CD4-positive, alpha-beta T cell (primary cell): ENCODE measurements at regions not wholly inside any gene's neighbourhood (a gene's known extent, or its start where the extent isn't known, plus 50 kb on each side); places are given as distances from the start of the nearest gene placed in this dataset.

Source experiments
- ATAC-seq: fragments of 200-7000 bp; cut with Tn5 transposase; one replicate; pipeline ENCODE4 v1.10.0; 2022; ENCODE audit warnings: mild to moderate bottlenecking; ENCODE audit not compliant: poor library complexity
- CTCF ChIA-PET: fragments of 350-600 bp; sonication (Branson Sonifier 250); formaldehyde crosslinking; loops from one replicate; lab custom pipeline; 2021; ENCODE audit warnings: antibody characterized with exemption, inconsistent platforms; lab: Charles Lee
- POLR2A ChIA-PET: fragments of 350-600 bp; sonication (Branson Sonifier 250); formaldehyde crosslinking; loops from one replicate; lab custom pipeline; 2021; ENCODE audit warnings: antibody characterized with exemption, inconsistent platforms; lab: Charles Lee
- DNase-seq, 14 experiments: peaks; one replicate each; pipeline ENCODE4 v3.0.0-alpha.2; 2013 to 2020; ENCODE audit warnings: mixed read lengths in 2 of 14
- H3K27ac ChIP-seq, 2 donors: one replicate each; pipeline versions ENCODE4 v1.5.1 to v1.7.0; 2013; ENCODE audit warnings: low read length in 2 of 2, low read depth in 1 of 2, mild to moderate bottlenecking in 1 of 2
- H3K27me3 ChIP-seq, 2 experiments: 1 replicate in 1 of 2; 2 replicates in 1 of 2; pipeline versions ENCODE4 v1.6.1 to v1.7.0; 2013; ENCODE audit warnings: low read length in 2 of 2, control low read depth in 1 of 2, mild to moderate bottlenecking in 1 of 2, moderate library complexity in 1 of 2; ENCODE audit not compliant: insufficient read depth in 2 of 2, control insufficient read depth in 1 of 2
- H3K36me3 ChIP-seq: one replicate; pipeline ENCODE4 v1.6.1; 2013; ENCODE audit warnings: low read length, control low read depth; ENCODE audit not compliant: insufficient read depth
- H3K4me1 ChIP-seq: one replicate; pipeline ENCODE4 v1.6.1; 2013; ENCODE audit warnings: low read length, control low read depth; ENCODE audit not compliant: insufficient read depth
- H3K4me3 ChIP-seq: one replicate; pipeline ENCODE4 v1.5.1; 2013; ENCODE audit warnings: mild to moderate bottlenecking, low read length, moderate library complexity
- H3K9me3 ChIP-seq, 2 experiments: 1 replicate in 1 of 2; 2 replicates in 1 of 2; pipeline versions ENCODE4 v1.6.1 to v1.7.0; 2013; ENCODE audit warnings: low read length in 2 of 2, mild to moderate bottlenecking in 2 of 2, control low read depth in 1 of 2, moderate library complexity in 1 of 2; ENCODE audit not compliant: control insufficient read depth in 1 of 2, insufficient read depth in 1 of 2
- H3K27ac Mint-ChIP-seq: one replicate; pipeline ENCODE4 v1.8.0; 2020; ENCODE audit warnings: mixed read lengths
- H3K27me3 Mint-ChIP-seq: one replicate; pipeline ENCODE4 v1.8.0; 2021; ENCODE audit warnings: mixed read lengths
- H3K36me3 Mint-ChIP-seq: one replicate; pipeline ENCODE4 v1.8.0; 2021; ENCODE audit warnings: low read depth, mixed read lengths
- H3K4me1 Mint-ChIP-seq: one replicate; pipeline ENCODE4 v1.8.0; 2021; ENCODE audit warnings: low read depth, mixed read lengths
- H3K4me3 Mint-ChIP-seq: one replicate; pipeline ENCODE4 v1.8.0; 2020; ENCODE audit warnings: mild to moderate bottlenecking, mixed read lengths
- H3K9me3 Mint-ChIP-seq: one replicate; pipeline ENCODE4 v1.8.0; 2020; ENCODE audit warnings: mixed read lengths
- CTCF ChIP-seq: fragments of 200-600 bp; IDR thresholded peaks from one replicate; pipeline ENCODE4 v1.8.0; 2022; ENCODE audit warnings: antibody characterized with exemption, mild to moderate bottlenecking
- intact Hi-C, 2 experiments: fragments of 100-400 bp; cut with DNase I in 1 of 2; cut with micrococcal nuclease in 1 of 2; formaldehyde crosslinking; loops; one replicate each; pipeline versions ENCODE4 v1.15.1 to v1.9.0; 2023 to 2025; cut with DNase I, micrococcal nuclease

- Histone ChIP-seq H3K4me1 (no peaks in the 10 kb centered on the region), H3K27me3 (no peaks in the 10 kb centered on the region), H3K4me3 (no peak overlapping the region), H3K27ac (no peak overlapping the region), H3K36me3 (no peaks in the 10 kb centered on the region), H3K9me3 (no peaks in the 10 kb centered on the region)
- intact Hi-C loops = no loop called here
- no peaks in the 10 kb centered on the region for H3K9me3 Mint-ChIP-seq
- ATAC-seq (no peak), DNase-seq (no peak)
- TF ChIP-seq CTCF = no peak
- ChIA-PET CTCF (no interaction called here), POLR2A (no interaction called here)
- no peak overlapping the region for H3K27ac Mint-ChIP-seq
- peaks cover 7% of the 10 kb centered on the region for H3K4me1 Mint-ChIP-seq
- peaks cover 60% of the 10 kb centered on the region for H3K36me3 Mint-ChIP-seq
- no peak overlapping the region for H3K4me3 Mint-ChIP-seq
- no peaks in the 10 kb centered on the region for H3K27me3 Mint-ChIP-seq
Measured at GRCh38 chr12:107545737-107546353, 139.8 kb upstream of the PWP1 start.

- POLR2A ChIA-PET = no interaction called here
- intact Hi-C loops = no loop called here
- Histone ChIP-seq H3K4me3 (no peak overlapping the region), H3K27ac (no peak overlapping the region), H3K36me3 (no peaks in the 10 kb centered on the region), H3K9me3 (no peaks in the 10 kb centered on the region), H3K4me1 (no peaks in the 10 kb centered on the region), H3K27me3 (no peaks in the 10 kb centered on the region)
- no peaks in the 10 kb centered on the region for H3K9me3 Mint-ChIP-seq
- H3K27me3 Mint-ChIP-seq = no peaks in the 10 kb centered on the region
- ATAC-seq = no peak
- H3K4me1 Mint-ChIP-seq = peaks cover 7% of the 10 kb centered on the region
- no peak for TF ChIP-seq CTCF
- H3K36me3 Mint-ChIP-seq = peaks cover 65% of the 10 kb centered on the region
- CTCF ChIA-PET = no interaction called here
- H3K4me3 Mint-ChIP-seq = no peak overlapping the region
- DNase-seq = no peak
- no peak overlapping the region for H3K27ac Mint-ChIP-seq
Measured at GRCh38 chr12:107547389-107547788, 138.2 kb upstream of the PWP1 start.

- POLR2A ChIA-PET = no interaction called here
- Histone ChIP-seq H3K27ac (no peak overlapping the region), H3K4me3 (no peak overlapping the region), H3K4me1 (no peaks in the 10 kb centered on the region), H3K36me3 (no peaks in the 10 kb centered on the region), H3K27me3 (no peaks in the 10 kb centered on the region), H3K9me3 (no peaks in the 10 kb centered on the region)
- H3K4me3 Mint-ChIP-seq = no peak overlapping the region
- CTCF ChIA-PET = interaction anchor here (0.6 kb wide), 1 partner anchor 1311 kb away, joined by 3 read pairs; no protein-coding TSS in a partner anchor
- intact Hi-C loops = no loop called here
- DNase-seq (no peak), ATAC-seq (no peak)
- peaks cover 7% of the 10 kb centered on the region for H3K4me1 Mint-ChIP-seq
- H3K27ac Mint-ChIP-seq = no peak overlapping the region
- H3K36me3 Mint-ChIP-seq = peaks cover 56% of the 10 kb centered on the region
- H3K27me3 Mint-ChIP-seq = no peaks in the 10 kb centered on the region
- no peak for TF ChIP-seq CTCF
- no peaks in the 10 kb centered on the region for H3K9me3 Mint-ChIP-seq
Measured at GRCh38 chr12:107549651-107550480, 135.7 kb upstream of the PWP1 start.
